Coronary artery (tissue), 2 donors: ENCODE measurements at regions not wholly inside any gene's neighbourhood (a gene's known extent, or its start where the extent isn't known, plus 50 kb on each side); places are given as distances from the start of the nearest gene placed in this dataset.

Experiments
- DNase-seq: peaks from one replicate; pipeline ENCODE4 v3.0.0-alpha.2; 2017; ENCODE audit warnings: low spot score
- H3K27ac ChIP-seq, 2 donors: fragments of 200-600 bp; sonication (generic); one replicate each; pipeline ENCODE4 v1.5.1; 2016 to 2019
- H3K4me3 ChIP-seq: fragments of 200-600 bp; sonication (generic); 2 replicates; pipeline ENCODE4 v1.5.1; 2016; ENCODE audit warnings: mild to moderate bottlenecking, moderate library complexity
- TF ChIP-seq, protein P1 (sequence below): fragments of 200-600 bp; sonication (generic); IDR thresholded peaks from one replicate; pipeline ENCODE4 v1.5.1; 2019; ENCODE audit warnings: antibody characterized with exemption

GRCh38 chr1:199073166-199073565 lies 434.3 kb downstream of the PTPRC start:
- DNase-seq, result no peak
- no peak overlapping the region for H3K27ac ChIP-seq
- no peak overlapping the region for H3K4me3 ChIP-seq
- TF ChIP-seq, protein P1, sequence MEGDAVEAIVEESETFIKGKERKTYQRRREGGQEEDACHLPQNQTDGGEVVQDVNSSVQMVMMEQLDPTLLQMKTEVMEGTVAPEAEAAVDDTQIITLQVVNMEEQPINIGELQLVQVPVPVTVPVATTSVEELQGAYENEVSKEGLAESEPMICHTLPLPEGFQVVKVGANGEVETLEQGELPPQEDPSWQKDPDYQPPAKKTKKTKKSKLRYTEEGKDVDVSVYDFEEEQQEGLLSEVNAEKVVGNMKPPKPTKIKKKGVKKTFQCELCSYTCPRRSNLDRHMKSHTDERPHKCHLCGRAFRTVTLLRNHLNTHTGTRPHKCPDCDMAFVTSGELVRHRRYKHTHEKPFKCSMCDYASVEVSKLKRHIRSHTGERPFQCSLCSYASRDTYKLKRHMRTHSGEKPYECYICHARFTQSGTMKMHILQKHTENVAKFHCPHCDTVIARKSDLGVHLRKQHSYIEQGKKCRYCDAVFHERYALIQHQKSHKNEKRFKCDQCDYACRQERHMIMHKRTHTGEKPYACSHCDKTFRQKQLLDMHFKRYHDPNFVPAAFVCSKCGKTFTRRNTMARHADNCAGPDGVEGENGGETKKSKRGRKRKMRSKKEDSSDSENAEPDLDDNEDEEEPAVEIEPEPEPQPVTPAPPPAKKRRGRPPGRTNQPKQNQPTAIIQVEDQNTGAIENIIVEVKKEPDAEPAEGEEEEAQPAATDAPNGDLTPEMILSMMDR, result no peak

GRCh38 chr1:199075792-199076191 lies 437.0 kb downstream of the PTPRC start:
- Histone ChIP-seq H3K4me3 (no peak overlapping the region), H3K27ac (no peak overlapping the region)
- TF ChIP-seq, protein P1, result no peak
- no peak for DNase-seq

- no peak overlapping the region for H3K27ac ChIP-seq
- no peak overlapping the region for H3K4me3 ChIP-seq
- DNase-seq, result no peak
- TF ChIP-seq, protein P1, result no peak
Observed at GRCh38 chr1:199079994-199080393, 441.2 kb downstream of the PTPRC start.

- Histone ChIP-seq H3K27ac (no peak overlapping the region), H3K4me3 (no peak overlapping the region)
- TF ChIP-seq, protein P1, result no peak
- no peak for DNase-seq
Observed at GRCh38 chr1:199081739-199082138, 442.9 kb downstream of the PTPRC start.

DNA sequence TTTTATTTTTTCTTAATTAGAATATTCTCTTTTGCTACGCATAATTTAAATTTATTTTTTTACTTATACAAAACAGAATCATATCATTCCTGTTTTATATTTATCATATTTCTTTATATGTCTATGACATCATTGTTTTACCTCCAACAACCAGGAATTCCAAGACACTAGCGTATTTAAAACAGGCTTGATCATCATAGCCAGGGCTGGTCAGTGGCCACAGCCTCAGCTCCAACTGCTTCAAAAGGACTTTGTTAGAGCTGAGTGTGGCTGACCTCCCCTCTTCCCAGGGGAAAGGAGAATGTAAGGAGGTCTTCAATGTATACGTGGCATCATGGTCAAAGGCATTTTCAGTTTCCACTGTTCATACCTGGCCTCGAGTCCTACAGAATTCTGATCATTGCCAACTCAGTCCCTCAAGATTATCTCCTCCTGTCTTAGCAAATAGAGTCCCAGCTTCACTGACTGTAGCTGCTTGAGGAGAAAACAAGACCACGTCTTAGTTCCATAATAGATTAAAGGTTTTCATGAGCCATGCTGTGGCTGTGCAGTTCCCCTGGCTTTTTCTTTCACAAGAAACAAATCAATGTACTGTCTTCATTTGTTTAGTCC lies 444.0 kb downstream of the PTPRC start:
- TF ChIP-seq, protein P1, result no peak
- no peak overlapping the region for H3K27ac ChIP-seq
- no peak for DNase-seq
- H3K4me3 ChIP-seq, result no peak overlapping the region

DNA sequence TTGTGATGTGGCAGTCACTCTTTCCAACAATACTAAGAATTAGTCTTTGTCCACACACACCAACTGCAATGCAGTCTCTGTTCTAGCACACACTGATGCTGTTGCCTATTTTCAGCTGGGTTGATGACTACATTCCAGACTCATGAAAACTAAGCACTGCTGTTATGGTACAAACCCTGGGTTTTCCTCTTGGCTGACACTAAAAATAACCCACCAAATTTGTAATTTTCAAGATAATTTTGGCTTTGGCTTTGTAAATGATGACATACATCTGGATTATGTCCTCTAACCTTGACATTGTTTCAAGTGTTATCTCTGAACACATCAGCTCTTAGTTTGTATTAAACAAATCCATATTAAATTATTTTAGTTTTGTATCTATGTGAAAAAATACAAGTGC lies 444.8 kb downstream of the PTPRC start:
- Histone ChIP-seq H3K27ac (no peak overlapping the region), H3K4me3 (no peak overlapping the region)
- DNase-seq, result no peak
- TF ChIP-seq, protein P1, result no peak

GRCh38 chr1:199084293-199084692 lies 445.5 kb downstream of the PTPRC start:
- no peak overlapping the region for H3K27ac ChIP-seq
- no peak overlapping the region for H3K4me3 ChIP-seq
- TF ChIP-seq, protein P1, result no peak
- DNase-seq, result no peak
